ENCODE measurements at regions not wholly inside any gene's neighbourhood (a gene's known extent, or its start where the extent isn't known, plus 50 kb on each side); places are given as distances from the start of the nearest gene placed in this dataset.

- DNase-seq: no peak
Observed at GRCh38 chr7:145293228-145293701, 457.4 kb upstream of the TPK1 start.

- DNase-seq: no peak
Observed at GRCh38 chr7:145289384-145289783, 453.5 kb upstream of the TPK1 start.

GRCh38 chr7:145276118-145276517 is 440.3 kb upstream of the TPK1 start:
- no peak for DNase-seq

- DNase-seq: no peak
Observed at GRCh38 chr7:145269418-145270161, 433.7 kb upstream of the TPK1 start.

GRCh38 chr7:145265180-145265579 is 429.3 kb upstream of the TPK1 start:
- DNase-seq: no peak

- DNase-seq: no peak
Observed at GRCh38 chr7:145263886-145264285, 428.0 kb upstream of the TPK1 start.

GRCh38 chr7:145252031-145252430 is 416.2 kb upstream of the TPK1 start:
- DNase-seq: no peak

GRCh38 chr7:145224775-145225174 is 388.9 kb upstream of the TPK1 start:
- no peak for DNase-seq

GRCh38 chr7:145219461-145219860 is 383.6 kb upstream of the TPK1 start:
- no peak for DNase-seq

GRCh38 chr7:145216866-145217265 is 381.0 kb upstream of the TPK1 start:
- no peak for DNase-seq

- peak in 35 of 56 donors; percentile 1 to 67 (median 19) for DNase-seq
Observed at GRCh38 chr7:145212050-145212449, 376.2 kb upstream of the TPK1 start.

GRCh38 chr7:145211211-145211610 is 375.4 kb upstream of the TPK1 start:
- no peak for DNase-seq

GRCh38 chr7:145193951-145194350 is 358.1 kb upstream of the TPK1 start:
- DNase-seq: no peak

- DNase-seq: no peak
Observed at GRCh38 chr7:145184956-145185355, 349.1 kb upstream of the TPK1 start.

- DNase-seq: no peak
Observed at GRCh38 chr7:145183069-145183468, 347.2 kb upstream of the TPK1 start.

- no peak for DNase-seq
Observed at GRCh38 chr7:145175366-145175765, 339.5 kb upstream of the TPK1 start.

- DNase-seq: no peak
Observed at GRCh38 chr7:145169908-145170307, 334.1 kb upstream of the TPK1 start.

GRCh38 chr7:145168879-145169278 is 333.0 kb upstream of the TPK1 start:
- DNase-seq: no peak

- peak in 4 of 56 donors; percentile 2 to 31 (median 20) for DNase-seq
Observed at GRCh38 chr7:145168427-145168826, 332.6 kb upstream of the TPK1 start.

GRCh38 chr7:145156834-145157233 is 321.0 kb upstream of the TPK1 start:
- DNase-seq: no peak

- no peak for DNase-seq
Observed at GRCh38 chr7:145152589-145152988, 316.7 kb upstream of the TPK1 start.

GRCh38 chr7:145151676-145152075 is 315.8 kb upstream of the TPK1 start:
- DNase-seq: no peak

- DNase-seq: no peak
Observed at GRCh38 chr7:145147865-145148264, 312.0 kb upstream of the TPK1 start.

GRCh38 chr7:145143685-145144084 is 307.8 kb upstream of the TPK1 start:
- no peak for DNase-seq
